ENCODE measurements at regions not wholly inside any gene's neighbourhood (a gene's known extent, or its start where the extent isn't known, plus 50 kb on each side); places are given as distances from the start of the nearest gene placed in this dataset.
"Not testable (repeated sequence)": the region's sequence is repeated elsewhere in the genome, so short reads cannot be mapped to it uniquely, and the experiment has no call there.

GRCh38 chr3:43818229-43818628 lies 127.5 kb downstream of the ABHD5 start:
- H3K27ac ChIP-seq = no peak overlapping the region
- H3K4me3 ChIP-seq = no peak overlapping the region
- DNase-seq (ENCODE audit: low spot score) = no peak
- no peak for TF ChIP-seq CTCF (IDR thresholded peaks at IDR 0.05)

DNA sequence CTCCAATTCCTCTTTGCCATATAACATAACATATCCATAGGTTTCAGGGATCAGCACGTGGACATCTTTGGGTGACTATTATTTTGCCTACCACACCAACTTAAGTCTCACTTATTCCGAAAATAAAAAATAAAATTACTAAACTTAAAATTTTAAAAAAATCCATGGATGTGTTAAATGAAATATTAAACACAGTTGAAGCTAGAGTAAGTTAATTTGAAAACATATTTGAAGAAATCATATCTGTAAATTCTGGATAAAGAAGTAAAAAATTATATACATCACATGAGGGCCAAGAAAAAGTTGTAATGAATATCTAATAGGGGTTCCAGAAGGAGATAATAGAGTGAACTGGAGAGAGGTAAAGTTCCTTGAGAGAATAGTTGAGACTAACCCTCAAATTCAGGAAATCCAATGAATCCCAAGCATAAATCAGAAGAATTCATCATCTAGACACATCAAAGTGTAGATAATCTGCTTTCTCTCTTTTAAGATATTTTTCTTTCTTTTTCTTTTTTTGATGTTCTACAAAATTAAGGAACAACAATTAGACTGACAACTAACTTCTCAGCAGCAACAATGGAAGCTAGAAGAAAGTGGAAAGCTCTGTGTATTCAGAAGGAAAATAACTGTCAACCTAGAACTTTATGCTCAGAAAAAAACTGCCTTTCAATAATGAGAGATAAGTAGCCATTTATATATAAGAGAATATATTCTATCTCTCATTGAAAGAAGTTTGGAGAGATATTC lies 147.4 kb downstream of the ABHD5 start:
- TF ChIP-seq CTCF (IDR thresholded peaks at IDR 0.05) = no peak
- no peak for DNase-seq (ENCODE audit: low spot score)
- Histone ChIP-seq H3K4me3 (no peak overlapping the region), H3K27ac (no peak overlapping the region)

DNA sequence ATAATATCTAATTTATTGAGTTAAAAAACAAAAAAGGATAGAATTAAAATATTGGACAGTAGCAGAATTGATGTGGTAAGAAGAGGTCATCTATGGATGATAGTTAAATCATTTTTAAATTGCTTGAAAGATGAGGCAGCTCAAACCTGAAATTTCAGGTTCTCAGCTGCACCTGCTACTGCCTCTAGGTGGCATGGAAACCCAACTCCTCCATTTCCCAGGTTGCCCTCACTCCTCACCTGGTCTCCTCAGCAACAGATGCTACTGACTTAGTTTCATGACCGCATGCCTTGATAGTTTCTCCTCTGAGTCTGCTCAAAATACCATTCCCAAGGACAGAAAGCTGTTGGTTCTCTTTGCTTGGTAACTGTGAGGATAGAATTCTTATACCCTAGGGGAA lies 148.1 kb downstream of the ABHD5 start:
- Histone ChIP-seq H3K27ac (no peak overlapping the region), H3K4me3 (no peak overlapping the region)
- no peak for TF ChIP-seq CTCF (IDR thresholded peaks at IDR 0.05)
- no peak for DNase-seq (ENCODE audit: low spot score)

- H3K4me3 ChIP-seq = no peak overlapping the region
- no peak for DNase-seq (ENCODE audit: low spot score)
- H3K27ac ChIP-seq = no peak overlapping the region
- TF ChIP-seq CTCF (IDR thresholded peaks at IDR 0.05) = no peak
Observed at GRCh38 chr3:43843386-43843785, 152.6 kb downstream of the ABHD5 start.

GRCh38 chr3:43844757-43845156 lies 154.0 kb downstream of the ABHD5 start:
- TF ChIP-seq CTCF (IDR thresholded peaks at IDR 0.05) = no peak
- H3K4me3 ChIP-seq = no peak overlapping the region
- DNase-seq (ENCODE audit: low spot score) = no peak
- no peak overlapping the region for H3K27ac ChIP-seq

DNA sequence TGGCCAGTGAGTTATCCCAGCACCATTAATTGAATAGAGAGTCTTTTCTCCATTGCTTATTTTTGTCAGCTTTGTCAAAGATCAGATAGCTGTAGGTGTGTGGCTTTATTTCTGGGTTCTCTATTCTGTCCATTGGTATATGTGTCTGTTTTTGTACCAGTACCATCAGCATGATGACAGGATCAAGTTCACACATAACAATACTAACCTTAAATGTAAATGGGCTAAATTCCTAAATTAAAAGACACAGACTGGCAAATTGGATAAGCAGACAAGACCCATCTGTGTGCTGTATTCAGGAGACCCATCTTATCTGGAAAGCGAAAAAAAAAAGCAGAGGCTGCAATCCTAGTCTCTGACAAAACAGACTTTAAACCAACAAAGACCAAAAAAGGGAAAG lies 154.8 kb downstream of the ABHD5 start:
- H3K4me3 ChIP-seq; H3K27ac ChIP-seq; DNase-seq (ENCODE audit: low spot score): not testable (repeated sequence)

DNA sequence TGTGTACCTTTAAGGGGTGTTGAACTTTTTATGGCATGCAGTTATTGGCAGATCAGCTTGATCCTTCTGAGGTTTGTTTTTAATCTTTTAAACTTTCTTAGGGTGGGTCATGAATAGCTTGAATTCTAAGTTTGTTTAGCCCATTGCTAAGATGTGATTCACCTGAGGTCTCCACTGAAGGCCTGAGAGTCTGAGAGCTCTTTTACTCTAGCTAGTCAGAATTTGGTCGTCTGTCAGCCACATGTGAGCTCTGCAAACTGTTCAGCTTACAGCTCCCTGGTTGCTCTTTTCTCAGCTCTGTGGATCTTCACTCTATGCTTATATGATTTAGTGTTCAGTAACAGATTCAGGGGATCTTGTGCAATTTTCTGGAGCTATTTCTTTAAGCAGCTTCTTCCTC lies 161.3 kb downstream of the ABHD5 start:
- DNase-seq (ENCODE audit: low spot score) = no peak
- TF ChIP-seq CTCF (IDR thresholded peaks at IDR 0.05) = no peak
- Histone ChIP-seq H3K4me3 (no peak overlapping the region), H3K27ac (no peak overlapping the region)

Data from coronary artery (tissue), 2 donors.